ENCODE measurements at regions not wholly inside any gene's neighbourhood (a gene's known extent, or its start where the extent isn't known, plus 50 kb on each side); places are given as distances from the start of the nearest gene placed in this dataset.
"Not testable (repeated sequence)": the region's sequence is repeated elsewhere in the genome, so short reads cannot be mapped to it uniquely, and the experiment has no call there.

- Histone ChIP-seq H3K4me3 (no peak overlapping the region), H3K27ac (no peak overlapping the region)
- no peak for DNase-seq (ENCODE audit: low spot score)
- TF ChIP-seq, protein P1, sequence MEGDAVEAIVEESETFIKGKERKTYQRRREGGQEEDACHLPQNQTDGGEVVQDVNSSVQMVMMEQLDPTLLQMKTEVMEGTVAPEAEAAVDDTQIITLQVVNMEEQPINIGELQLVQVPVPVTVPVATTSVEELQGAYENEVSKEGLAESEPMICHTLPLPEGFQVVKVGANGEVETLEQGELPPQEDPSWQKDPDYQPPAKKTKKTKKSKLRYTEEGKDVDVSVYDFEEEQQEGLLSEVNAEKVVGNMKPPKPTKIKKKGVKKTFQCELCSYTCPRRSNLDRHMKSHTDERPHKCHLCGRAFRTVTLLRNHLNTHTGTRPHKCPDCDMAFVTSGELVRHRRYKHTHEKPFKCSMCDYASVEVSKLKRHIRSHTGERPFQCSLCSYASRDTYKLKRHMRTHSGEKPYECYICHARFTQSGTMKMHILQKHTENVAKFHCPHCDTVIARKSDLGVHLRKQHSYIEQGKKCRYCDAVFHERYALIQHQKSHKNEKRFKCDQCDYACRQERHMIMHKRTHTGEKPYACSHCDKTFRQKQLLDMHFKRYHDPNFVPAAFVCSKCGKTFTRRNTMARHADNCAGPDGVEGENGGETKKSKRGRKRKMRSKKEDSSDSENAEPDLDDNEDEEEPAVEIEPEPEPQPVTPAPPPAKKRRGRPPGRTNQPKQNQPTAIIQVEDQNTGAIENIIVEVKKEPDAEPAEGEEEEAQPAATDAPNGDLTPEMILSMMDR (IDR thresholded peaks at IDR 0.05), result no peak
These were observed 86.9 kb upstream of the PRSS3 start for GRCh38 chr9:33708441-33708840.

- Histone ChIP-seq H3K27ac (no peak overlapping the region), H3K4me3 (no peak overlapping the region)
- TF ChIP-seq, protein P1 (IDR thresholded peaks at IDR 0.05), result no peak
- no peak for DNase-seq (ENCODE audit: low spot score)
These were observed 86.1 kb upstream of the PRSS3 start for GRCh38 chr9:33709269-33709668.

- not testable (repeated sequence) for DNase-seq (ENCODE audit: low spot score); H3K27ac ChIP-seq; H3K4me3 ChIP-seq
These were observed 83.9 kb upstream of the PRSS3 start for GRCh38 chr9:33711418-33711817.

DNA sequence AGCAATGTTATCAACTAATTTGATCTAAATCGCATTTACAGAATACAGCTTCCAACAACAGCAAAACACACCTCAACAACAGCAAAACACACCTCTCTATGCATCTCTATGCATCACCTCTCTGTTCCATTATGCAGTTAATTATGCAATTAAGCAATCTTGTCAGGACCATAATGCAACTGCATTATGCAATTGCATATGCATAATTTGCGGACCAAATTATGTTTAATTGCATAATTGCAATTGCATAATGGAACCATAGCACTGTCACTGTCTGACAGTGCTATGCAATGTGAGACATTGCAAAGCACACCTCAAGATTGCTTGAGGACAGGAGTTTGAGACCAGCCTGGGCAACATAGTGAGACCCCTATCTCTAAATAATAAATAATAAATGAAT lies 80.4 kb upstream of the PRSS3 start:
- H3K4me3 ChIP-seq, result no peak overlapping the region
- no peak for DNase-seq (ENCODE audit: low spot score)
- TF ChIP-seq, protein P1 (IDR thresholded peaks at IDR 0.05), result no peak
- H3K27ac ChIP-seq, result no peak overlapping the region

DNA sequence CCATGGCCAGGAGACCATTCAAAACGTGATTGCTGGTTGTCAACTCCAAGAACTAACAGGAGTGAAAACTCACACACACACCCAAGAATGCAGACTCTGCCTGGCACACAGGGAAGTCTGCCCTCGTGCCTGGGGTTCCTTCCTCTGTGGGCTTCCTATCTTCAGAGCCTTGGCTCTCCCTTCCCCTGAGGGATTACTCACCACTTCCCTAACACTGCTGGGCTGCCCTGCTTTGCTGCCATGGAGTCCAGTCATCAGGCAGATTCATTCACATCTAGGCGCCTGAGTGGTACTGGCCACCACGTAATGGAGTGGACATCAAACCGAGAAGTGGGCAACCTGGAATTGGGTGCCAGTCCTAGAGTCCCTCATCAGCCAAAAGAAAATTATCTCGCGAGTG lies 76.4 kb upstream of the PRSS3 start:
- DNase-seq (ENCODE audit: low spot score), result no peak
- Histone ChIP-seq H3K4me3 (peak overlapping the region; percentile 30), H3K27ac (no peak overlapping the region)
- TF ChIP-seq, protein P1 (IDR thresholded peaks at IDR 0.05), result no peak

- DNase-seq (ENCODE audit: low spot score), result no peak
- Histone ChIP-seq H3K4me3 (no peak overlapping the region), H3K27ac (no peak overlapping the region)
- TF ChIP-seq, protein P1 (IDR thresholded peaks at IDR 0.05), result no peak
These were observed 75.6 kb upstream of the PRSS3 start for GRCh38 chr9:33719581-33720374.

DNA sequence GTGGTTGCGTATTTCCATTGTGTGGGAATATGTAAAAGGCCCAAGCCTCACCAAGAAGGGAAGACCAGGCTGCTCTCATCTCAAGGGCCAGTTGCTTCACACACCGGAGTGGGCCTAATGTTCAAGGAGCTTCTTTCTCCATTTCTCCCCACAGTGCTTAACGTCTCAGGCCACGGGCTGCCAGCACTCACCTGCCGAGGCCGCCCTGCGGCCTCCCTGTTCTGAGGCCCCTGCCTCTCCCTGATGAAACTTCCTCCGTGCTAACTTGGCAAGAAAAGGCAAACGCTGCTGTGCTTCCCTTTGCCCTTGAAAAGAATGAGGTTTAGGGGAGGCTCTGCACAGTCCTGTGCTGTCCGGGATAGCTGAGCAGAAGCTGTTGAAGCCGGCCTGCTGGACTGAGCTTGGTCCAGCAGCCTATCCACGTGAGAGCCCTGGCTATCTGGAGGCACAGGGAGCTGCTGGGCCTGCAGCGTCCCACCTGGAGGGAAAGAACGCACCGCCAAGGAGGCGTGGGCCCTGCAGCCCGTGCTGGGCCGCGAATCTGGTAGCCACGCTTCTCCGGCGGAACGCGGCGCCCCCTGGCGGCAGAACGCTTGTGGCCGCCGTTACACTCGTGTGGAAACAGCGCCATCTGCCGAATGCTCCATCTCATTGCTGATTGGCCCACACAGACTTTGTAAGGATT lies 73.5 kb upstream of the PRSS3 start:
- Histone ChIP-seq H3K4me3 (no peak overlapping the region), H3K27ac (no peak overlapping the region)
- DNase-seq (ENCODE audit: low spot score), result peak; percentile 78
- TF ChIP-seq, protein P1 (IDR thresholded peaks at IDR 0.05), result peak; percentile 99

Measured in coronary artery (tissue), 2 donors.